ENCODE measurements at regions not wholly inside any gene's neighbourhood (a gene's known extent, or its start where the extent isn't known, plus 50 kb on each side); places are given as distances from the start of the nearest gene placed in this dataset.

DNA sequence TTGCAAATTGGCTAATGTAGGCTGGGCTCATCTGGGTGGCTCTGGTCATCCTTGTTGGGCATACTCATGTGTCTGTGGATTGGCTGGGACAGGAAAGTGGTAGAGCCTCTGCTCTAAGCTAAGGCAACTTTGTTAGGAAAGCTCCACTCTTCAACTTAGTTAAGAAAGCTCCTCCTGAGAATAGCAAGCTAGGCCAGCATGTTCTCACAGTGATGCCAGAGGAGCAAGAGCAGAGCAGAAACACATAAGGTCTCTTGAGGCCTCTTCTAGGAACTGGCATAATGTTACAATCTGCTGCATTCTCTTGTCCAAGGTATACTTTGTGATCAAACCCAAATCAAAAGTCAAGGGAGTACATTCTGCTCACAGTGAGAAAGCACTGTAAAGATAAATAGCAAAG lies 158.6 kb upstream of the RORA start:
- TF ChIP-seq, protein P1, sequence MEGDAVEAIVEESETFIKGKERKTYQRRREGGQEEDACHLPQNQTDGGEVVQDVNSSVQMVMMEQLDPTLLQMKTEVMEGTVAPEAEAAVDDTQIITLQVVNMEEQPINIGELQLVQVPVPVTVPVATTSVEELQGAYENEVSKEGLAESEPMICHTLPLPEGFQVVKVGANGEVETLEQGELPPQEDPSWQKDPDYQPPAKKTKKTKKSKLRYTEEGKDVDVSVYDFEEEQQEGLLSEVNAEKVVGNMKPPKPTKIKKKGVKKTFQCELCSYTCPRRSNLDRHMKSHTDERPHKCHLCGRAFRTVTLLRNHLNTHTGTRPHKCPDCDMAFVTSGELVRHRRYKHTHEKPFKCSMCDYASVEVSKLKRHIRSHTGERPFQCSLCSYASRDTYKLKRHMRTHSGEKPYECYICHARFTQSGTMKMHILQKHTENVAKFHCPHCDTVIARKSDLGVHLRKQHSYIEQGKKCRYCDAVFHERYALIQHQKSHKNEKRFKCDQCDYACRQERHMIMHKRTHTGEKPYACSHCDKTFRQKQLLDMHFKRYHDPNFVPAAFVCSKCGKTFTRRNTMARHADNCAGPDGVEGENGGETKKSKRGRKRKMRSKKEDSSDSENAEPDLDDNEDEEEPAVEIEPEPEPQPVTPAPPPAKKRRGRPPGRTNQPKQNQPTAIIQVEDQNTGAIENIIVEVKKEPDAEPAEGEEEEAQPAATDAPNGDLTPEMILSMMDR (IDR thresholded peaks at IDR 0.05; ENCODE audit: unreplicated experiment): no peak
- intact Hi-C loops (cut with micrococcal nuclease; ENCODE audit: unreplicated experiment): no loop called here
- H3K27me3 Mint-ChIP-seq (ENCODE audit: unreplicated experiment): peaks cover 45% of the 10 kb centered on the region
- peaks cover 3% of the 10 kb centered on the region for H3K9me3 Mint-ChIP-seq (ENCODE audit: low read depth, unreplicated experiment)
- no peak overlapping the region for H3K27ac Mint-ChIP-seq (ENCODE audit: unreplicated experiment)
- BruUV-seq (replicated peaks): no TSS peak
- no peaks in the 10 kb centered on the region for H3K4me1 Mint-ChIP-seq (ENCODE audit: low read depth, unreplicated experiment)
- no peaks in the 10 kb centered on the region for H3K36me3 Mint-ChIP-seq (ENCODE audit: insufficient read depth, unreplicated experiment)
- no peak for DNase-seq
- H3K4me3 Mint-ChIP-seq (ENCODE audit: low read depth, unreplicated experiment): no peak overlapping the region
- CTCF ChIA-PET: no interaction called here

- no peak for DNase-seq
- no peak overlapping the region for H3K27ac Mint-ChIP-seq (ENCODE audit: unreplicated experiment)
- no TSS peak for BruUV-seq (replicated peaks)
These were observed 154.3 kb upstream of the RORA start for GRCh38 chr15:61383421-61383820.

DNA sequence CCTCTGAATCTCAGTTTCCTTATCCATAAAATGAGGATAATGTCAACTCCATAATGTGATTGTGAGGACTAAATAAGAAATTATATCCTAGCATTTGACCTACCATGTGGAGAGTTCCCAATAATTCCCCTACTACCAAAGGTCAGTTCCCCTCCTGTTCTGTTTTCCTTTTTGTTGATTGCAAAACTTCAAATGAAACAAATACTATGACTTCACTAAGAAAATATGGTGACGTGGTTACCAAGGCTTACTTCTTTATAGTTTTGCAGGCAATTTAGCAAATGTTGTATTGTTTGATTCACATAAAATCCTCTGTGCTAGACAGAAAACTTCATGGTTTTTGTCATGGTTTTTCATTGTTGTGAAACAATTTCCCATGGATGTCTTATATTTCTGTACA lies 153.8 kb upstream of the RORA start:
- intact Hi-C loops (cut with micrococcal nuclease; ENCODE audit: unreplicated experiment): no loop called here

More at GRCh38 chr15:61383421-61383820, 154.3 kb upstream of the RORA start:
- Mint-ChIP-seq H3K4me1 (ENCODE audit: low read depth, unreplicated experiment) (no peaks in the 10 kb centered on the region), H3K27me3 (ENCODE audit: unreplicated experiment) (peaks cover 45% of the 10 kb centered on the region), H3K36me3 (ENCODE audit: insufficient read depth, unreplicated experiment) (no peaks in the 10 kb centered on the region), H3K4me3 (ENCODE audit: low read depth, unreplicated experiment) (no peak overlapping the region), H3K9me3 (ENCODE audit: low read depth, unreplicated experiment) (peaks cover 3% of the 10 kb centered on the region)
- CTCF ChIA-PET: no interaction called here
- intact Hi-C loops (cut with micrococcal nuclease; ENCODE audit: unreplicated experiment): no loop called here
- TF ChIP-seq, protein P1 (IDR thresholded peaks at IDR 0.05; ENCODE audit: unreplicated experiment): no peak

GRCh38 chr15:61381501-61381900 lies 152.4 kb upstream of the RORA start:
- CTCF ChIA-PET: no interaction called here
- no peaks in the 10 kb centered on the region for H3K36me3 Mint-ChIP-seq (ENCODE audit: insufficient read depth, unreplicated experiment)
- no peaks in the 10 kb centered on the region for H3K9me3 Mint-ChIP-seq (ENCODE audit: low read depth, unreplicated experiment)
- H3K27ac Mint-ChIP-seq (ENCODE audit: unreplicated experiment): no peak overlapping the region
- BruUV-seq (replicated peaks): no TSS peak
- intact Hi-C loops (cut with micrococcal nuclease; ENCODE audit: unreplicated experiment): no loop called here
- DNase-seq: no peak
- H3K4me1 Mint-ChIP-seq (ENCODE audit: low read depth, unreplicated experiment): no peaks in the 10 kb centered on the region
- TF ChIP-seq, protein P1 (IDR thresholded peaks at IDR 0.05; ENCODE audit: unreplicated experiment): no peak
- H3K4me3 Mint-ChIP-seq (ENCODE audit: low read depth, unreplicated experiment): no peak overlapping the region
- peaks cover 34% of the 10 kb centered on the region for H3K27me3 Mint-ChIP-seq (ENCODE audit: unreplicated experiment)

More for the DNA sequence above, 153.8 kb upstream of the RORA start:
- no TSS peak for BruUV-seq (replicated peaks)
- Mint-ChIP-seq H3K4me1 (ENCODE audit: low read depth, unreplicated experiment) (no peaks in the 10 kb centered on the region), H3K27ac (ENCODE audit: unreplicated experiment) (no peak overlapping the region), H3K4me3 (ENCODE audit: low read depth, unreplicated experiment) (no peak overlapping the region), H3K9me3 (ENCODE audit: low read depth, unreplicated experiment) (peaks cover 3% of the 10 kb centered on the region), H3K36me3 (ENCODE audit: insufficient read depth, unreplicated experiment) (no peaks in the 10 kb centered on the region), H3K27me3 (ENCODE audit: unreplicated experiment) (peaks cover 45% of the 10 kb centered on the region)
- DNase-seq: no peak
- CTCF ChIA-PET: no interaction called here
- TF ChIP-seq, protein P1 (IDR thresholded peaks at IDR 0.05; ENCODE audit: unreplicated experiment): no peak

All from Calu3 (cell line).